Left lung (tissue), 4 donors: ENCODE measurements at regions not wholly inside any gene's neighbourhood (a gene's known extent, or its start where the extent isn't known, plus 50 kb on each side); places are given as distances from the start of the nearest gene placed in this dataset.

ENCODE experiments used
- ATAC-seq: fragments of 200-7000 bp; cut with Tn5 transposase; one replicate; pipeline ENCODE4 v1.9.1; 2020; ENCODE audit warnings: moderate library complexity
- DNase-seq, 4 donors: peaks; one replicate each; pipeline ENCODE4 v3.0.0-alpha.2; 2013 to 2020
- H3K27ac ChIP-seq, 2 donors: fragments of 200-600 bp; sonication (generic) in 1 of 2; one replicate each; pipeline versions ENCODE4 v1.5.0 to v1.8.0; 2020 to 2021
- H3K27me3 ChIP-seq, 2 donors: fragments of 200-600 bp; sonication (generic) in 1 of 2; one replicate each; pipeline versions ENCODE4 v1.5.0 to v1.8.0; 2020 to 2021
- H3K36me3 ChIP-seq, 2 donors: fragments of 200-600 bp; sonication (generic) in 1 of 2; one replicate each; pipeline versions ENCODE4 v1.5.0 to v1.8.0; 2020 to 2021
- H3K4me1 ChIP-seq, 2 donors: fragments of 200-600 bp; one replicate each; pipeline ENCODE4 v1.8.0; 2021
- H3K4me3 ChIP-seq, 2 donors: fragments of 200-600 bp; sonication (generic) in 1 of 2; one replicate each; pipeline versions ENCODE4 v1.5.0 to v1.8.0; 2020 to 2021; ENCODE audit warnings: mild to moderate bottlenecking in 1 of 2
- H3K9me3 ChIP-seq, 2 donors: fragments of 200-600 bp; sonication (generic) in 1 of 2; one replicate each; pipeline versions ENCODE4 v1.5.0 to v1.8.0; 2020 to 2021
- CTCF ChIP-seq, 2 donors: fragments of 200-600 bp; sonication (generic) in 1 of 2; IDR thresholded peaks; one replicate each; pipeline versions ENCODE4 v1.5.0 to v1.8.0; 2021; ENCODE audit warnings: antibody characterized with exemption in 2 of 2
- intact Hi-C, 2 donors: fragments of 100-400 bp; cut with DNase I; formaldehyde crosslinking; loops; one replicate each; pipeline versions ENCODE4 v1.11.2 to v1.14.2; 2022
- donor health status: DM: no; HTN: yes; CAD: no.
- donor health status: DM: no; HTN: no; CAD: no.

DNA sequence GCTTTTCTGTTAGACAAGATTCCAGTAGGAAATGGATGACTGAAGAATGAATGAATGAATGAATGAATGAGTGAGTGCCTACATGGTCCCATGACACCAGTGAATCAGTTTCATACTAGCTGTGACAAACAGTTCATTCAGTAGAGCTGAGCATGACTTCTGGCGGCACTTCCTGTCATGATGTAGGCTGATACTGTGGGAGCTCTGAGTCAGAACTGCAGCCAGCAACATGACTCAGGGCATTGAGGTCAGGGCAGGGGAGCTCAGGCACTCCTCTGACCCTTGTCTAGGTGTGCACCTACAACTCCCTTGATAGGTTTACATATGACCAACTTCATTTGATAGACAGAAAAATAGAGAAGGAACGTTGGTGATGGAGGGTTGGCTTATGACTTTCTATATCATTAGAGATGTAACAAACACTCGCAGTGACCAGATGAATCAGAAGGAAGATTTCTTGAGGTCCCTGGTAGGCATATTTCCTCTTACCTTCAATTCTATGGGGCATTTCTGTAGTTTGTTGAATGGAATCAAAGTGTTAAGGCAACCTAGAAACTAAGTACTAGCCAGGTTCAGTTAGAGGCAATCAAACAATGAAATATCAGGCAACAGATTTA is 139.3 kb upstream of the ARHGAP5 start:
- DNase-seq: peak in 1 of 4 donors; percentile 45
- Histone ChIP-seq H3K4me1 (no peaks in the 10 kb centered on the region), H3K36me3 (no peaks in the 10 kb centered on the region), H3K9me3 (no peaks in the 10 kb centered on the region), H3K4me3 (no peak overlapping the region), H3K27me3 (no peaks in the 10 kb centered on the region), H3K27ac (no peak overlapping the region)
- peak; percentile 77 for ATAC-seq
- intact Hi-C loops: no loop called here
- TF ChIP-seq CTCF (IDR thresholded peaks at IDR 0.05): no peak

GRCh38 chr14:31939934-31940333 is 137.2 kb upstream of the ARHGAP5 start:
- no peak for TF ChIP-seq CTCF (IDR thresholded peaks at IDR 0.05)
- H3K4me3 ChIP-seq: no peak overlapping the region
- no peak overlapping the region for H3K27ac ChIP-seq
- no peaks in the 10 kb centered on the region for H3K36me3 ChIP-seq
- no peaks in the 10 kb centered on the region for H3K9me3 ChIP-seq
- no peak for DNase-seq
- H3K4me1 ChIP-seq: peaks cover 0 to 1% of the 10 kb centered on the region in 2 donors
- intact Hi-C loops: no loop called here
- no peak for ATAC-seq
- H3K27me3 ChIP-seq: no peaks in the 10 kb centered on the region

- no peak for TF ChIP-seq CTCF (IDR thresholded peaks at IDR 0.05)
- Histone ChIP-seq H3K4me1 (peaks cover 0 to 5% of the 10 kb centered on the region in 2 donors), H3K27me3 (no peaks in the 10 kb centered on the region), H3K27ac (no peak overlapping the region), H3K36me3 (no peaks in the 10 kb centered on the region), H3K9me3 (no peaks in the 10 kb centered on the region), H3K4me3 (no peak overlapping the region)
- DNase-seq: no peak
- no peak for ATAC-seq
- intact Hi-C loops: no loop called here
Observed at GRCh38 chr14:31941487-31941886, 135.6 kb upstream of the ARHGAP5 start.

- no peak for TF ChIP-seq CTCF (IDR thresholded peaks at IDR 0.05)
- DNase-seq (no peak), ATAC-seq (no peak)
- intact Hi-C loops: no loop called here
- H3K4me1 ChIP-seq: peaks cover 0 to 5% of the 10 kb centered on the region in 2 donors
- no peaks in the 10 kb centered on the region for H3K36me3 ChIP-seq
- H3K27ac ChIP-seq: no peak overlapping the region
- no peaks in the 10 kb centered on the region for H3K9me3 ChIP-seq
- no peak overlapping the region for H3K4me3 ChIP-seq
- H3K27me3 ChIP-seq: no peaks in the 10 kb centered on the region
Observed at GRCh38 chr14:31942166-31942841, 134.8 kb upstream of the ARHGAP5 start.

GRCh38 chr14:31943217-31943799 is 133.8 kb upstream of the ARHGAP5 start:
- Histone ChIP-seq H3K9me3 (no peaks in the 10 kb centered on the region), H3K27me3 (no peaks in the 10 kb centered on the region), H3K4me3 (no peak overlapping the region), H3K36me3 (no peaks in the 10 kb centered on the region), H3K4me1 (peaks cover 0 to 5% of the 10 kb centered on the region in 2 donors), H3K27ac (no peak overlapping the region)
- intact Hi-C loops: no loop called here
- no peak for TF ChIP-seq CTCF (IDR thresholded peaks at IDR 0.05)
- DNase-seq: no peak
- ATAC-seq: no peak
